ENCODE measurements at regions not wholly inside any gene's neighbourhood (a gene's known extent, or its start where the extent isn't known, plus 50 kb on each side); places are given as distances from the start of the nearest gene placed in this dataset.

- H3K4me3 ChIP-seq (ENCODE audit: low read depth, low read length) = no peak overlapping the region
- no peak for DNase-seq (ENCODE audit: low read depth)
- no peak for TF ChIP-seq CTCF (IDR thresholded peaks at IDR 0.05; ENCODE audit: insufficient read depth, low read length)
Measured at GRCh38 chr3:80000022-80000421, 232.2 kb upstream of the ROBO1 start.

- TF ChIP-seq CTCF (IDR thresholded peaks at IDR 0.05; ENCODE audit: insufficient read depth, low read length) = no peak
- DNase-seq (ENCODE audit: low read depth) = no peak
- no peak overlapping the region for H3K4me3 ChIP-seq (ENCODE audit: low read depth, low read length)
Measured at GRCh38 chr3:79994397-79994796, 226.6 kb upstream of the ROBO1 start.

GRCh38 chr3:79986338-79986737 lies 218.5 kb upstream of the ROBO1 start:
- H3K4me3 ChIP-seq (ENCODE audit: low read depth, low read length) = no peak overlapping the region
- no peak for DNase-seq (ENCODE audit: low read depth)
- TF ChIP-seq CTCF (IDR thresholded peaks at IDR 0.05; ENCODE audit: insufficient read depth, low read length) = no peak

GRCh38 chr3:79985816-79986215 lies 218.0 kb upstream of the ROBO1 start:
- no peak overlapping the region for H3K4me3 ChIP-seq (ENCODE audit: low read depth, low read length)
- no peak for TF ChIP-seq CTCF (IDR thresholded peaks at IDR 0.05; ENCODE audit: insufficient read depth, low read length)
- no peak for DNase-seq (ENCODE audit: low read depth)

- TF ChIP-seq CTCF (IDR thresholded peaks at IDR 0.05; ENCODE audit: insufficient read depth, low read length) = no peak
- no peak for DNase-seq (ENCODE audit: low read depth)
- no peak overlapping the region for H3K4me3 ChIP-seq (ENCODE audit: low read depth, low read length)
Measured at GRCh38 chr3:79983118-79983517, 215.3 kb upstream of the ROBO1 start.

GRCh38 chr3:79979990-79980389 lies 212.2 kb upstream of the ROBO1 start:
- DNase-seq (ENCODE audit: low read depth) = no peak
- H3K4me3 ChIP-seq (ENCODE audit: low read depth, low read length) = no peak overlapping the region
- no peak for TF ChIP-seq CTCF (IDR thresholded peaks at IDR 0.05; ENCODE audit: insufficient read depth, low read length)

- TF ChIP-seq CTCF (IDR thresholded peaks at IDR 0.05; ENCODE audit: insufficient read depth, low read length) = no peak
- no peak for DNase-seq (ENCODE audit: low read depth)
- no peak overlapping the region for H3K4me3 ChIP-seq (ENCODE audit: low read depth, low read length)
Measured at GRCh38 chr3:79976466-79976865, 208.7 kb upstream of the ROBO1 start.
